Endodermal cell (in vitro differentiated cells): ENCODE measurements at regions not wholly inside any gene's neighbourhood (a gene's known extent, or its start where the extent isn't known, plus 50 kb on each side); places are given as distances from the start of the nearest gene placed in this dataset.

Source experiments
- DNase-seq: peaks from one replicate; pipeline ENCODE4 v3.0.0-alpha.2; 2017
- H3K27ac ChIP-seq: 2 replicates; pipeline ENCODE4 v1.5.1; 2013; ENCODE audit warnings: mild to moderate bottlenecking, low read depth, low read length, moderate library complexity
- H3K27me3 ChIP-seq: 2 replicates; pipeline ENCODE4 v1.6.1; 2013; ENCODE audit warnings: mild to moderate bottlenecking, low read length, moderate library complexity; ENCODE audit not compliant: insufficient read depth, control insufficient read depth, poor library complexity, severe bottlenecking
- H3K36me3 ChIP-seq: 2 replicates; pipeline ENCODE4 v1.7.0; 2013; ENCODE audit warnings: mild to moderate bottlenecking, low read length, moderate library complexity; ENCODE audit not compliant: control insufficient read depth, insufficient read depth
- H3K4me1 ChIP-seq: one replicate; pipeline ENCODE4 v1.7.0; 2013; ENCODE audit warnings: low read length; ENCODE audit not compliant: control insufficient read depth, insufficient read depth
- H3K4me3 ChIP-seq: 2 replicates; pipeline ENCODE4 v1.5.1; 2013; ENCODE audit warnings: mild to moderate bottlenecking, low read length, moderate library complexity
- H3K9ac ChIP-seq: 2 replicates; pipeline ENCODE4 v1.6.1; 2013; ENCODE audit warnings: mild to moderate bottlenecking, low read length, moderate library complexity; ENCODE audit not compliant: poor library complexity, severe bottlenecking; ENCODE audit errors: extremely low read depth
- H3K9me3 ChIP-seq: 2 replicates; pipeline ENCODE4 v1.6.1; 2013; ENCODE audit warnings: mild to moderate bottlenecking, low read length, moderate library complexity; ENCODE audit not compliant: control insufficient read depth
- H3K27ac Mint-ChIP-seq: 2 replicates; pipeline ENCODE4 v1.8.0; 2020; ENCODE audit warnings: mixed read lengths
- H3K27me3 Mint-ChIP-seq: 2 replicates; pipeline ENCODE4 v1.8.0; 2021; ENCODE audit warnings: mild to moderate bottlenecking, mixed read lengths; ENCODE audit not compliant: insufficient read depth
- H3K36me3 Mint-ChIP-seq: 2 replicates; pipeline ENCODE4 v1.8.0; 2020; ENCODE audit warnings: low read depth, mixed read lengths
- H3K4me1 Mint-ChIP-seq: 2 replicates; pipeline ENCODE4 v1.8.0; 2020; ENCODE audit warnings: mixed read lengths
- H3K4me3 Mint-ChIP-seq: 2 replicates; pipeline ENCODE4 v1.8.0; 2020; ENCODE audit warnings: mild to moderate bottlenecking, moderate library complexity, mixed read lengths
- H3K9me3 Mint-ChIP-seq: 2 replicates; pipeline ENCODE4 v1.8.0; 2020; ENCODE audit warnings: mild to moderate bottlenecking, mixed read lengths
- WGBS, 2 experiments: methylation state at CpG; one replicate each; pipeline versions ENCODE4 v1.1.5 to v1.1.7; 2013; ENCODE audit warnings: missing lambda C conversion rate in 2 of 2, mixed read lengths in 1 of 2; ENCODE audit not compliant: insufficient coverage in 1 of 2, insufficient read length in 1 of 2; 5-methylcytosine and 5-hydroxymethylcytosine counted together
- TF ChIP-seq, protein P1 (sequence below): fragments of 200-600 bp; sonication (generic); conservative IDR thresholded peaks from 2 replicates; pipeline ENCODE4 v1.5.0; 2021; ENCODE audit warnings: antibody characterized with exemption, mild to moderate bottlenecking

DNA sequence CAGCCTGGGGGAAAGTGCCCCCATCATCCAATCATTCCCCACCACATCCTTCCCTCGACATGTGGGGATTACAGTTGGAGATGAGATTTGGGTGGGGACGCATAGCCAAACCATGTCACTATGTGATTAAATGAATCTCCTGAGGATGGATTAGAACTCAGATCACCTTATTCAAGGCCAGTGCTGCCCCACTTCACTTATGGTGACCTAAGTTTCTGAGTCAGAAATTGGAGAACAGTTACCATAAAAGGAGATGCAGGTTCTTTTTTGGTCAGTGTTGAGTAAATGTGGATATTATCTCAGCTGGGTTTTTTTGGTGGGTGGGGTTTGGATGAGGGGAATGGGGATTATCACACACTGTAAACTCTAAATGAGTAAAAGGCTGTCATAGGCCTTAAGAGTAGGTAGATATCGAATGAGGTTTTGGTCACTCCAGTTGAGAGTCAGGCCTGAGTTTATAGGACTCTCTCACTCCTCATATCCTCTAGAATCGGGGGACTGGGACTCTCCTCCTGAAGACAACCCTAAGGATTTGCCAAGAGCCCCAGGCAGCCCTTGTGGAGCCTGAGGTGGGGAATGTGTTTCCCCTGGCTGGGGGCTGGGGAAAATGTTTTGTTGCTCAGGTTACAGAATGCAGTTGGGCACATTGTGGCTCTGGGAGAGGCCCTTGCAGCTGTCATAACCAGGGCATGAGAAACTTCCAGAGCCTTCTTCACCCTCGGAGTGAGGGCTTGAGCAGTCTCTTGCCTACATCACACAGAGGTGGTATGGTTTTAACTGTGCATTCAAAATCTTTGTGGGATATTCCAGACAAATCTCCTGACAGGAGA lies 213.0 kb downstream of the BAMBI start:
- Mint-ChIP-seq H3K4me1 (no peaks in the 10 kb centered on the region), H3K9me3 (peaks cover 4% of the 10 kb centered on the region), H3K27ac (no peak overlapping the region), H3K27me3 (no peaks in the 10 kb centered on the region), H3K4me3 (no peak overlapping the region), H3K36me3 (no peaks in the 10 kb centered on the region)
- TF ChIP-seq, protein P1, sequence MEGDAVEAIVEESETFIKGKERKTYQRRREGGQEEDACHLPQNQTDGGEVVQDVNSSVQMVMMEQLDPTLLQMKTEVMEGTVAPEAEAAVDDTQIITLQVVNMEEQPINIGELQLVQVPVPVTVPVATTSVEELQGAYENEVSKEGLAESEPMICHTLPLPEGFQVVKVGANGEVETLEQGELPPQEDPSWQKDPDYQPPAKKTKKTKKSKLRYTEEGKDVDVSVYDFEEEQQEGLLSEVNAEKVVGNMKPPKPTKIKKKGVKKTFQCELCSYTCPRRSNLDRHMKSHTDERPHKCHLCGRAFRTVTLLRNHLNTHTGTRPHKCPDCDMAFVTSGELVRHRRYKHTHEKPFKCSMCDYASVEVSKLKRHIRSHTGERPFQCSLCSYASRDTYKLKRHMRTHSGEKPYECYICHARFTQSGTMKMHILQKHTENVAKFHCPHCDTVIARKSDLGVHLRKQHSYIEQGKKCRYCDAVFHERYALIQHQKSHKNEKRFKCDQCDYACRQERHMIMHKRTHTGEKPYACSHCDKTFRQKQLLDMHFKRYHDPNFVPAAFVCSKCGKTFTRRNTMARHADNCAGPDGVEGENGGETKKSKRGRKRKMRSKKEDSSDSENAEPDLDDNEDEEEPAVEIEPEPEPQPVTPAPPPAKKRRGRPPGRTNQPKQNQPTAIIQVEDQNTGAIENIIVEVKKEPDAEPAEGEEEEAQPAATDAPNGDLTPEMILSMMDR, result no peak
- no peaks in the 10 kb centered on the region for H3K27me3 ChIP-seq
- no peak overlapping the region for H3K27ac ChIP-seq
- H3K4me3 ChIP-seq, result no peak overlapping the region
- no peak overlapping the region for H3K9ac ChIP-seq
- H3K4me1 ChIP-seq, result no peaks in the 10 kb centered on the region
- no peak for DNase-seq
- WGBS, 2 experiments, result 96 to 100% methylated on average over 3 to 5 of the region's 5 CpGs
- no peaks in the 10 kb centered on the region for H3K36me3 ChIP-seq
- H3K9me3 ChIP-seq, result no peaks in the 10 kb centered on the region

DNA sequence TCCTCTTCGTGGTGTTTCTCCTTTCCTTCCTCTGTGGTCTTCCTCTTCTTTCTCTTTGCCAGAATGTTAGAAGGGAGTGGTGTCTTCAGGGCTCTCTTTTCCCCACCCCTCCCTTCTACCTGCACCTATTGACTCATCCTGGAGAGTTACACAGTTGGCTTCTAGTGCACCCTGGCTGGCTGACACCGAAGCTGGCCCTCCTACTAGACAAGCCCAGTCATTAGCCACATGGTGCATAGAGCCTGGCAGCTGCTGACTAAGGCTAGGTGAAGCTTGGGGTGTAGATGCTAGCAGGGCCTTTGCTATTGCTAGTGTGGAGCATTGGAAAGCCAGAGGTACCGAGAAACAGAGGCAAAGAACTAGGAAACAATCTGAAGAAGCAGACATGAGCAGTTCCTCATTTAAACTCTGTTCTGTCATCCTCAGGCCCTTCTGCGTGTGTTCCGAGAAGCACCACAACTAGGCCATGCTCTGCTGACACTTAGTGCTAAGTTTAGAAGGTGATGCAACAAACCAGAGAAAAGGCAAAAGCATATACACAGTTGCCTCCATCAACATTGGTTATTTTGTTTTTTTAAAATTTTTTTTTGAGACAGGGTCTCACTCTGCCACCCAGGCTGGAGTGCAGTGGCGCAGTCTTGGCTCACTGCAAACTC lies 213.9 kb downstream of the BAMBI start:
- Mint-ChIP-seq H3K27ac (no peak overlapping the region), H3K4me1 (no peaks in the 10 kb centered on the region)
- H3K27ac ChIP-seq, result no peak overlapping the region

DNA sequence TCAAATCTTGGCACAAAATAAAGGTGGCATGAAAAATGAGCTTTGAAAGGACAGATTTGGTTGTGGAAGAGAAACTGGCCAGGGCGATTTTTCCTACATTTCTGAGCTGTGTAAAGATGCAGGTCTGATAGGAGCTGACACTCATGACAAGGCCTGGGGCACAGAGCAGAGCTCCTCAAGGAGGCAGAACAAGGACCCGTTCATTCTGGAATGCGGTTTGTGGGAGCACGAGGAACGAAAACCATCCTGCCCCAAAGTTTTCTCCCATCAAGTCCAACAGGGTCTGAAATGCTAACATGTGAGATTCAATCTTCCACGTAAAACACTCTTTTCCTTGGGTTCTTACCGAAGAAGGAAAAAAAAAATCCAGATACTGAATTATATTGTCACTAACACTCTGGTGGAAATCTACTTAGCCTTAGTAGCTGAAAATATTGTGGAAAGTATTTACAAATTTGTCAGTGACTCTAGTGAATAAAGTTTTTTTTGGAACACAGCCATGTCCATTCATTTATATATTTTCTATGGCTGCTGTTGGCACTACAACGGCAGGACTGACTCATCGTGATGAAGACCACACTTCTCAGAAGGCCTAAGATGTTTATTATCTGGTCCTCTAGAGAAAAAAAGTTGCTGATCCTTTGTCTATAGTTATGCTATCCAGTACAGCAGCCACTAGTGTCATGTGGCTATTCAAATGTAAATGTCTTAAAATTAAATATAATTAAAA lies 215.7 kb downstream of the BAMBI start:
- 91 to 92% methylated on average over 9 of the region's 9 CpGs for WGBS, 2 experiments
- Mint-ChIP-seq H3K4me3 (no peak overlapping the region), H3K27me3 (no peaks in the 10 kb centered on the region), H3K27ac (no peak overlapping the region), H3K9me3 (peaks cover 11% of the 10 kb centered on the region), H3K36me3 (no peaks in the 10 kb centered on the region), H3K4me1 (no peaks in the 10 kb centered on the region)
- Histone ChIP-seq H3K36me3 (no peaks in the 10 kb centered on the region), H3K9ac (no peak overlapping the region), H3K27ac (no peak overlapping the region), H3K4me1 (no peaks in the 10 kb centered on the region), H3K9me3 (no peaks in the 10 kb centered on the region), H3K27me3 (no peaks in the 10 kb centered on the region), H3K4me3 (no peak overlapping the region)
- DNase-seq, result no peak
- TF ChIP-seq, protein P1, result no peak

More for the DNA sequence above, 213.9 kb downstream of the BAMBI start:
- Histone ChIP-seq H3K9ac (no peak overlapping the region), H3K36me3 (no peaks in the 10 kb centered on the region), H3K27me3 (no peaks in the 10 kb centered on the region), H3K9me3 (no peaks in the 10 kb centered on the region), H3K4me3 (no peak overlapping the region), H3K4me1 (no peaks in the 10 kb centered on the region)
- DNase-seq, result no peak
- no peaks in the 10 kb centered on the region for H3K27me3 Mint-ChIP-seq
- H3K4me3 Mint-ChIP-seq, result no peak overlapping the region
- H3K36me3 Mint-ChIP-seq, result no peaks in the 10 kb centered on the region
- peaks cover 8% of the 10 kb centered on the region for H3K9me3 Mint-ChIP-seq
- 92 to 93% methylated on average over 4 to 6 of the region's 6 CpGs for WGBS, 2 experiments
- TF ChIP-seq, protein P1, result no peak
